ENCODE measurements at regions not wholly inside any gene's neighbourhood (a gene's known extent, or its start where the extent isn't known, plus 50 kb on each side); places are given as distances from the start of the nearest gene placed in this dataset.

DNA sequence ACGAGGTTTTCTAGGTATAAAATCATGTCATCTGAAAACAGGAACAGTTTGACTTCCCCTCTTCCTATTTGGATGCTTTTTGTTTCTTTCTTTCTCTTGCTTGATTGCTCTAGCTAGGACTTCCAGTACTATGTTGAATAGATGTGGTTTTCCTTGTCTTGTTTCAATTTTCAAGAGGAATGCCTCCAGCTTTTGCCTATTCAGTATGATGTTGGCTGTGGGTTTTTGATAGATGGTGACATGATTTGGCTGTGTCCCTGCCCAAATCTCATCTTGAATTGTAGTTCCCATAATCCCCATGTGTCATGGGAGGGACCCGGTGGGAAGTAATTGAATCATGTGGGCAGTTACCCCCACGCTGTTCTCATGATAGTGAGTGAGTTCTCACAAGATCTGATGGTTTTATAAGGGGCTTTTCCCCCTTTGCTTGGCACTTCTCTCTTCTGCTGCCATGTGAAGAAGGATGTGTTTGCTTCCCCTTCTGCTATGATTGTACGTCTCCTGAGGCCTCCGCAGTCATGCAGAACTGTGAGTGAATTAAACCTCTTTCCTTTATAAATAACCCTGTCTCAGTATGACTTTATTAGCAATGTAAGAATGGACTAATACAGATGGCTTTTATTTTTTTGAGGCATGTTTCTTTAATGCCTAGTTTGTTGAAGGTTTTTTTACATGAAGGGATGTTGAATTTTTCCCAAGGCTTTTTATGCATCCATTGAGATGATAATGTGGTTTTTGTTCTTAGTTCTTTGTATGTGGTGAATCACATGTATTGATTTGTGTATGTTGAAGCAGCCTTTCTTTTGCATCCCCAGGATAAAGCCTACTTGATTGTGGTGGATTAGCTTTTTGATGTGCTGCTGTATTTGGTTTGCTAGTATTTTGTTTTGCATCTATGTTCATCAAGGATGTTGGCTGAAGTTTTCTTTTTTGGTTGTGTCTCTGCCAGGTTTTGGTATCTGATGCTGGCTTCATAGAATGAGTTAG lies 239.1 kb downstream of the THBS2 start:
- Histone ChIP-seq H3K4me3 (no peak overlapping the region), H3K36me3 (no peaks in the 10 kb centered on the region), H3K27ac (no peak overlapping the region), H3K4me1 (no peaks in the 10 kb centered on the region), H3K9me3 (peaks cover 0 to 17% (median 0%) of the 10 kb centered on the region in 12 donors), H3K27me3 (no peaks in the 10 kb centered on the region)
- WGBS, 4 donors: 69 to 74% (median 71%) methylated on average over 5 of the region's 5 CpGs
- TF ChIP-seq, protein P1, sequence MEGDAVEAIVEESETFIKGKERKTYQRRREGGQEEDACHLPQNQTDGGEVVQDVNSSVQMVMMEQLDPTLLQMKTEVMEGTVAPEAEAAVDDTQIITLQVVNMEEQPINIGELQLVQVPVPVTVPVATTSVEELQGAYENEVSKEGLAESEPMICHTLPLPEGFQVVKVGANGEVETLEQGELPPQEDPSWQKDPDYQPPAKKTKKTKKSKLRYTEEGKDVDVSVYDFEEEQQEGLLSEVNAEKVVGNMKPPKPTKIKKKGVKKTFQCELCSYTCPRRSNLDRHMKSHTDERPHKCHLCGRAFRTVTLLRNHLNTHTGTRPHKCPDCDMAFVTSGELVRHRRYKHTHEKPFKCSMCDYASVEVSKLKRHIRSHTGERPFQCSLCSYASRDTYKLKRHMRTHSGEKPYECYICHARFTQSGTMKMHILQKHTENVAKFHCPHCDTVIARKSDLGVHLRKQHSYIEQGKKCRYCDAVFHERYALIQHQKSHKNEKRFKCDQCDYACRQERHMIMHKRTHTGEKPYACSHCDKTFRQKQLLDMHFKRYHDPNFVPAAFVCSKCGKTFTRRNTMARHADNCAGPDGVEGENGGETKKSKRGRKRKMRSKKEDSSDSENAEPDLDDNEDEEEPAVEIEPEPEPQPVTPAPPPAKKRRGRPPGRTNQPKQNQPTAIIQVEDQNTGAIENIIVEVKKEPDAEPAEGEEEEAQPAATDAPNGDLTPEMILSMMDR (IDR thresholded peaks at IDR 0.05): no peak
- no peak for TF ChIP-seq POLR2A (IDR thresholded peaks at IDR 0.05)
- no peak for ATAC-seq
- no peak for DNase-seq
- intact Hi-C loops (cut with DNase I): no loop called here

DNA sequence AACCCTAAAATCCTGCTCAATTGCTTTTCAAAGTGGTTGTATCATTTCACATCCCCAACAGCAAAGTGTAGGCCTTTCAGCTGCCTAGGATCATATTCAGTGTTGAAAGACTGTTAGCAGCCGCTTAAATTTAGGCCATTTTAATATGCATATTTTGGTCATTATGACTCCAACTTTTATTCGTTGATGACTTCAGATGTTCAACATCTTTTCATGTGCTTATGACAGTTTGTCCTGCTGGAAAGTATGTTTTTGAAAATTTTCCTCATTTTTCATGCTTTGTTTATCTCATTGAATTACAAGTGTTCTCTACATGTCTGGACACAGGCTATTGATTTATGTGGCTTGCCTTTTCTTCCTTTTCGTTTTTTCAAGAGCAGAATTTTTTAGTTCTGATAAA lies 244.0 kb downstream of the THBS2 start:
- Histone ChIP-seq H3K4me1 (no peaks in the 10 kb centered on the region), H3K27me3 (no peaks in the 10 kb centered on the region), H3K4me3 (no peak overlapping the region), H3K27ac (no peak overlapping the region), H3K9me3 (no peaks in the 10 kb centered on the region), H3K36me3 (no peaks in the 10 kb centered on the region)
- TF ChIP-seq, protein P1 (IDR thresholded peaks at IDR 0.05): no peak
- no peak for TF ChIP-seq POLR2A (IDR thresholded peaks at IDR 0.05)
- 60 to 69% (median 66%) methylated on average over 3 of the region's 3 CpGs for WGBS, 4 donors
- DNase-seq (no peak), ATAC-seq (no peak)
- intact Hi-C loops (cut with DNase I): no loop called here

DNA sequence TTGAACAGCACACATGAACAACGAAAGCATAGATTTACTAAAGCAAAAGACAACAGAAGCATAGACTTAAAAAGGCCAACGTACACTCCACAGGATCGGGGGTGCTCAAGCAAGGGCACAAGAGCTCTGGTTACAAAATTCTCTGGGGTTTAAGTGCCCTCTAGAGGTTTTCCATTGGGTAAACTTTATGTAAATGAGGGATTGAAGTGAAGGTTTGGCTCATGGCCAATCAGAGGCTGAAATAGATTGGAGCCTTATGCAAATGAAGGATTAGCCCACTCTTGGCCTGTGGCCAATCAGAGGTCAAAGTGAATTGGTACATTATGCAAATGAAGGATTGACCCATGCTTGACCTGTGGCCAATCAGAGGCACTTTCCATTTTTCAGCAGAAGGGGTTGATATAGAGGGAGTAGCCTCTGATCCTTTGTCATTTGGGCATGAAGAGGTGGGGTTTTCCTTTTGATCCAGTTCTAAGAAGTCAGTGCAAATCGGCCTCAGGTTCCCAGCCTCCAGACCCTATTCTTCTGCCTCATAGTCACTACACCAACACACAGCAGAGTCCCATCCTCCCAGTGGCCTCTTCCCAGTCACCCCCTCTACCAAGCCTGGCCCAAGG lies 244.9 kb downstream of the THBS2 start:
- no peaks in the 10 kb centered on the region for H3K4me1 ChIP-seq
- 61 to 84% (median 72%) methylated on average over 3 to 4 of the region's 4 CpGs for WGBS, 4 donors
- H3K4me3 ChIP-seq: no peak overlapping the region
- ATAC-seq (no peak), DNase-seq (no peak)
- intact Hi-C loops (cut with DNase I): no loop called here
- H3K27ac ChIP-seq: no peak overlapping the region
- TF ChIP-seq POLR2A (IDR thresholded peaks at IDR 0.05): no peak
- TF ChIP-seq, protein P1 (IDR thresholded peaks at IDR 0.05): no peak
- no peaks in the 10 kb centered on the region for H3K36me3 ChIP-seq
- H3K9me3 ChIP-seq: no peaks in the 10 kb centered on the region
- no peaks in the 10 kb centered on the region for H3K27me3 ChIP-seq

DNA sequence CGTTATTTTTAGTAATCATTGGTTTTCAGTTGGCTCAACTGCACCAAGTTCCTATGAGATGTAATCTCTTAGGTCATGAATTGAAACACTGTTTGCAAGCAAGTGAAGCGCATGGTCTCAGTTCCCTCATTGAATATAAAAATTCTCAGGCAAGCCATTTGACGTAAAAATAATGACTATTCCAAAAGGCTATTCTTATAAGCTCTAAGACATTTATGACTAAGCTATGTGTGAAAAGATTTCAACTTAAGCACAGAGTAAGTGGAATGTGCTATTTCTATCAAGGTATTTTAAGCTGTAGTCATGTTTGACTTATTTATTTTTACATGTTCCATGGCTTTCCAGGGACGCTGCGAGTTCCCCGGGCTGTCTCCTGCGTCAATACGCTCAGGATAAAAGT lies 248.5 kb downstream of the THBS2 start:
- no peak for DNase-seq
- no peaks in the 10 kb centered on the region for H3K27me3 ChIP-seq
- H3K9me3 ChIP-seq: no peaks in the 10 kb centered on the region
- 68 to 92% (median 81%) methylated on average over 8 of the region's 8 CpGs for WGBS, 4 donors
- no peak overlapping the region for H3K27ac ChIP-seq
- no peak for ATAC-seq
- no peaks in the 10 kb centered on the region for H3K4me1 ChIP-seq
- no peaks in the 10 kb centered on the region for H3K36me3 ChIP-seq
- no peak overlapping the region for H3K4me3 ChIP-seq
- TF ChIP-seq POLR2A (IDR thresholded peaks at IDR 0.05): no peak
- TF ChIP-seq, protein P1 (IDR thresholded peaks at IDR 0.05): no peak
- intact Hi-C loops (cut with DNase I): no loop called here

Measured in heart left ventricle (tissue), 16 donors.